Naive thymus-derived CD4-positive, alpha-beta T cell (primary cell): ENCODE measurements at regions not wholly inside any gene's neighbourhood (a gene's known extent, or its start where the extent isn't known, plus 50 kb on each side); places are given as distances from the start of the nearest gene placed in this dataset.

Source experiments
- ATAC-seq: fragments of 150-1000 bp; cut with Tn5 transposase; 2 replicates; pipeline ENCODE4 v1.10.0; 2021; ENCODE audit warnings: mild to moderate bottlenecking, moderate library complexity
- CTCF ChIA-PET: fragments of 350-600 bp; sonication (Branson Sonifier 250); formaldehyde crosslinking; loops from one replicate; lab custom pipeline; 2021; ENCODE audit warnings: antibody characterized with exemption; lab: Charles Lee
- POLR2A ChIA-PET: fragments of 350-600 bp; sonication (Branson Sonifier 250); formaldehyde crosslinking; loops from one replicate; lab custom pipeline; 2021; ENCODE audit warnings: antibody characterized with exemption, inconsistent platforms; lab: Charles Lee
- DNase-seq, 9 donors: peaks; one replicate each; pipeline versions ENCODE4 v3.0.0 to v3.0.0-alpha.2; 2020 to 2022; ENCODE audit warnings: mixed read lengths in 1 of 9
- H3K27ac ChIP-seq: one replicate; pipeline ENCODE4 v1.7.0; 2013; ENCODE audit warnings: mild to moderate bottlenecking, low read depth, low read length, moderate library complexity
- H3K27me3 ChIP-seq, 2 donors: one replicate each; pipeline ENCODE4 v1.7.0; 2013; ENCODE audit warnings: low read length in 2 of 2, mild to moderate bottlenecking in 2 of 2, moderate library complexity in 2 of 2; ENCODE audit not compliant: control insufficient read depth in 2 of 2, insufficient read depth in 2 of 2
- H3K36me3 ChIP-seq, 3 experiments: 1 replicate in 2 of 3; 2 replicates in 1 of 3; pipeline ENCODE4 v1.7.0; 2013; ENCODE audit warnings: low read length in 3 of 3, mild to moderate bottlenecking in 3 of 3, moderate library complexity in 1 of 3; ENCODE audit not compliant: insufficient read depth in 3 of 3, control insufficient read depth in 2 of 3
- H3K4me1 ChIP-seq, 2 donors: one replicate each; pipeline ENCODE4 v1.7.0; 2013; ENCODE audit warnings: low read length in 2 of 2, mild to moderate bottlenecking in 2 of 2, moderate library complexity in 1 of 2; ENCODE audit not compliant: control insufficient read depth in 2 of 2, insufficient read depth in 2 of 2
- H3K4me3 ChIP-seq: 2 replicates; pipeline ENCODE4 v1.7.0; 2013; ENCODE audit warnings: mild to moderate bottlenecking, low read length
- H3K9me3 ChIP-seq, 3 experiments: 1 replicate in 2 of 3; 2 replicates in 1 of 3; pipeline ENCODE4 v1.7.0; 2013; ENCODE audit warnings: low read length in 3 of 3; ENCODE audit not compliant: control insufficient read depth in 2 of 3
- H3K27ac Mint-ChIP-seq, 9 donors: one replicate each; pipeline ENCODE4 v1.8.0; 2020 to 2022; ENCODE audit warnings: mixed read lengths in 9 of 9, mild to moderate bottlenecking in 8 of 9, moderate library complexity in 5 of 9, inconsistent platforms in 2 of 9
- H3K27me3 Mint-ChIP-seq, 5 donors: one replicate each; pipeline ENCODE4 v1.8.0; 2021 to 2022; ENCODE audit warnings: mixed read lengths in 5 of 5, mild to moderate bottlenecking in 1 of 5
- H3K36me3 Mint-ChIP-seq, 5 donors: one replicate each; pipeline ENCODE4 v1.8.0; 2020 to 2022; ENCODE audit warnings: mixed read lengths in 5 of 5, mild to moderate bottlenecking in 3 of 5, inconsistent platforms in 1 of 5
- H3K4me1 Mint-ChIP-seq, 7 donors: one replicate each; pipeline ENCODE4 v1.8.0; 2020 to 2022; ENCODE audit warnings: mixed read lengths in 7 of 7, mild to moderate bottlenecking in 3 of 7, inconsistent platforms in 1 of 7
- H3K4me3 Mint-ChIP-seq, 10 donors: one replicate each; pipeline ENCODE4 v1.8.0; 2020 to 2022; ENCODE audit warnings: mild to moderate bottlenecking in 10 of 10, mixed read lengths in 10 of 10, moderate library complexity in 6 of 10, inconsistent platforms in 2 of 10
- H3K9me3 Mint-ChIP-seq, 11 donors: one replicate each; pipeline ENCODE4 v1.8.0; 2020 to 2022; ENCODE audit warnings: mixed read lengths in 11 of 11, mild to moderate bottlenecking in 4 of 11, inconsistent platforms in 1 of 11, moderate library complexity in 1 of 11
- intact Hi-C, 2 donors: fragments of 100-400 bp; cut with micrococcal nuclease; formaldehyde crosslinking; loops; one replicate each; pipeline ENCODE4 v1.15.1; 2023

DNA sequence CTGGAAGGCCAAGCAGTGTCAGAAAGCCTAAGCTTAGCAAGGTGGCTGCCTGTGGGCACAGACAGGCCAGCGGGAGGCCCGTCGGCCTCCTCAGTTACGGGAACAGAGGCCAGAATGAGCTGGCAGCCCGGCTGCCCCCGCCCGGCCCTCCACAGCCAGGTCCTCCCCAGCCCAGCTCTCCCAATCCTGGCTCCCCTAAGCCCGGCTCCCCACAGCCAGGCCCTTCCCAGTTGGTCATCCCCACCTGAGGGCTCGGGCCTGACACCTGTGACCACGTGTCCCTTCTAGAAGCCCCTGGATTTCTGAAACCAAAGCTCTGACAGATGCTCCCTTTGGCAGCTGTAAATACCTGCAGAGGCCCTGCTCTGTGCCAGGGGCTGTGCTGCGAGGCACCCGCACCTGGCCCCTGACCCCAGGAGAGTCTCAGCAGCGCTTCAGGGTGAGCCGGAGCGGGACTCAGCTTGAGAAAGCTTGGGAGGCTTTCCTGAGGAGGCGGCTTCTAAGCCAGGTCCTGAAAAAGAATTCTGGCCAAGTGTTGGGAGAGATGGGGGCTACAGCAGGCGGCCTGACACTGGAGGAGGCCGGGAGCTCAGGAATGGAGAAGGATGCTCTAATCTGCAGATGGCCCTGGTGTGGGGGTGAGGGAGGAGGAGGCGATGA, 80.4 kb upstream of the OLFM1 start:
- ChIA-PET CTCF (no interaction called here), POLR2A (no interaction called here)
- Histone ChIP-seq H3K4me1 (no peaks in the 10 kb centered on the region), H3K4me3 (no peak overlapping the region), H3K27ac (no peak overlapping the region), H3K27me3 (no peaks in the 10 kb centered on the region), H3K9me3 (no peaks in the 10 kb centered on the region), H3K36me3 (no peaks in the 10 kb centered on the region)
- Mint-ChIP-seq H3K4me3 (no peak overlapping the region), H3K27ac (no peak overlapping the region), H3K27me3 (peaks cover 0 to 18% (median 0%) of the 10 kb centered on the region in 5 donors), H3K9me3 (peaks cover 0 to 4% (median 0%) of the 10 kb centered on the region in 11 donors), H3K4me1 (no peaks in the 10 kb centered on the region), H3K36me3 (no peaks in the 10 kb centered on the region)
- no peak for DNase-seq
- ATAC-seq = no peak
- intact Hi-C loops = no loop called here

DNA sequence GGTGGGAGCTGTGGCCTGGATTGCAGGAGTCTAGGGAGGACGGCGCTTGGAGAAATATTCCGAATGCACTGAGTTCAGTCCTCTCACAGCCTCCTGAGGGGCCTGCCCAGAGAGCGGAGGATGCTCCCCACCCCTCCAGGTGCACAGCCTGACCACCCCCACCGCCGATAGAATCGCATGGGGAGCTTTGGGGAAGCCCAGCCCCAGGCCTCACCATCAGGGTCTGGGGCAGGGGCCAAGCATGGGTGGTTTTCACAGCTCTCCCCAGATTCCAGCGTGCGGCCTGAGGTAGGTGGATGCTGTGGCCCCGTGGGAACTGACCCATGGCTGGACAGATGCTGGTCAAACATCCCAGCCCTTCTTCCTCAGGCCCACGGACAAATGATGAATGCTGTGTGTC, 79.9 kb upstream of the OLFM1 start:
- H3K9me3 ChIP-seq = no peaks in the 10 kb centered on the region
- no peaks in the 10 kb centered on the region for H3K27me3 ChIP-seq
- intact Hi-C loops = no loop called here
- Mint-ChIP-seq H3K4me3 (no peak overlapping the region), H3K36me3 (no peaks in the 10 kb centered on the region), H3K4me1 (no peaks in the 10 kb centered on the region), H3K27ac (no peak overlapping the region), H3K27me3 (peaks cover 0 to 17% (median 0%) of the 10 kb centered on the region in 5 donors), H3K9me3 (peaks cover 0 to 4% (median 0%) of the 10 kb centered on the region in 11 donors)
- H3K4me1 ChIP-seq = no peaks in the 10 kb centered on the region
- DNase-seq = no peak
- ChIA-PET POLR2A (no interaction called here), CTCF (no interaction called here)
- no peaks in the 10 kb centered on the region for H3K36me3 ChIP-seq
- no peak for ATAC-seq
- H3K27ac ChIP-seq = no peak overlapping the region
- H3K4me3 ChIP-seq = no peak overlapping the region

DNA sequence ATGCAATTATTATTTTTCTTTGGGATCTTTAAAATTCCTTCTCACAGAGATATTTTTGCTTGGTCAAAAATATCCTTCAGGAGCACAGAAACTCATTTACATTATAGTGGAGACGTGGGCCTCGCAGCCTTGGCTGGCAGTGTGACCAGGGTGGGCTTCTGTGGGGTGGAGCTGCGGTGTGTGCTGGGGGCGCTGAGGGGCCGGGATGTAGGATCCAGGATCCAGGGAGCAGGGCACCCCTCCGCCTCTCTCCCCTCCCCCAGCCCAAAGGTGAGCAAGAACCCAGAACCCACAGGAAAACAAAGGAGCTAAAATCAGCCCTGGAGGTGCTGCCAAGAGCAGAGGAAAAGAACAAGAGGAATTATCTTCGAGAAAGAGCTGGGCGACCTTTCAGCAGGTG, 79.1 kb upstream of the OLFM1 start:
- H3K27ac ChIP-seq = no peak overlapping the region
- intact Hi-C loops = no loop called here
- H3K4me3 ChIP-seq = no peak overlapping the region
- no peaks in the 10 kb centered on the region for H3K4me1 ChIP-seq
- DNase-seq (no peak), ATAC-seq (no peak)
- no peaks in the 10 kb centered on the region for H3K36me3 Mint-ChIP-seq
- H3K27me3 ChIP-seq = no peaks in the 10 kb centered on the region
- ChIA-PET POLR2A (no interaction called here), CTCF (no interaction called here)
- no peaks in the 10 kb centered on the region for H3K9me3 Mint-ChIP-seq
- H3K4me3 Mint-ChIP-seq = no peak overlapping the region
- H3K27me3 Mint-ChIP-seq = peaks cover 0 to 13% (median 0%) of the 10 kb centered on the region in 5 donors
- peak overlapping the region in 1 of 9 donors; percentile 46 for H3K27ac Mint-ChIP-seq
- H3K4me1 Mint-ChIP-seq = no peaks in the 10 kb centered on the region
- no peaks in the 10 kb centered on the region for H3K36me3 ChIP-seq
- no peaks in the 10 kb centered on the region for H3K9me3 ChIP-seq

DNA sequence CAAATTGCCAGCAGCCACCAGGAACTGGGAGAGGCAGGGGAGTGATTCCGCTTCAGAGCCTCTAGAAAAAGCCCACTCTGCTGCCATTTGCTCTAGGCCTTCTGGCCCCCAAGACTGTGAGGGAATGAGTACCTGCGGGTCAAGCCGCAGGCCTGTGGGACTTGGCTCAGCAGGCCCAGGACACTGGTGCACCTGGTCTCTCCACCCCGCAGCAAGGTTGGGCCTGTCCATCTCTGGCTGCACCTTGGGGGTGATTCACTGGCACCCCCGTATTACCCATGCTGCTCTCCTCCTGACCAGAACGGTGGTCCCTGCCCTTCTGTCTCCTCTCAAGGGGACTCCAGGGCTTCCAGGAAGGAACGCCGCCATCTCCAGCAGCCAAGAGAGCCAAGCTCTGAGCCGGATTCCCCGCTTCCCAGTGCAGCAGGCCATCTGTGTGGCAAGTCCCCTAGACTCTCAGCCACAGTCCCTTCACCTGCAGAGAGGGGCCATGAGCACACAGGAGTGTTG, 78.4 kb upstream of the OLFM1 start:
- H3K4me3 Mint-ChIP-seq = no peak overlapping the region

DNA sequence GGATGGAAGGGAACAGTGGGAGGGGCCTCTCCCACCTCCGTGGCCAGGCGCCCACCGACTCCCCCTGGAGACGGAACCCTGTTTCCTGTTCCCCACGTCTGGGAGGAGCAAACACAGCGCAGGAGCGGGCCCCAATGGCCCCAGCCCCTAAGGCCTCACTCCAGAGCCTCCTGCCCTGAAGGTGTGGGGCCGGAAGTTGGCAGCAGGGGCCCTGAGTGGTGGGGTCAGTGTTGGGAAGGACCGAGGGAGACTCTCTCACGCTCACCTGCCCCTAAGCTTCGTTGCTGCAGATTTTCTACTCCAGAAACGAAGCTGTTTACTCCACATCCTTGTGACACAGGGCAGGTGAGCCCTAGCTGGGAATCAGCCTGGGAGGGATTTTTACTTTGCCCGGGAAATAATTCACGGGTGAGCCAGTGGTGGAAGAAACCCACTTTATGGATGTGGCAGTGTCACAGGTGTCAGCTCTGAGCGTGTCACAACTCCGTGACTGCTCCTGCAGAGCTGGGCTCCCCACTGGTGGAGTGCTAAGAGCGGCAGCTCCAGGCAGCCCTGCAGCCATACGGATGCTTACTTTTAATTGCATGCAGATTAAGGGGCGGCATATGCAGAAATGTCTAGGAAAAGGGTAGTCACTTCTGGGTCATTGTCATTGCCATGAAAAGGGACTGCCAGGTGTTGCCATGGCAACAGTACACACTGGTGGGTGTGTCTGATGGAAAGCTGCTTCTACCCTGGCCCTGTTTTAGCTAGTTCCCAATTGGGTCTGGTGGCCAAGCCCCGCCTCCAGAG, 77.5 kb upstream of the OLFM1 start:
- H3K27ac ChIP-seq = no peak overlapping the region

More for the DNA sequence above, 78.4 kb upstream of the OLFM1 start:
- no peaks in the 10 kb centered on the region for H3K4me1 Mint-ChIP-seq
- Histone ChIP-seq H3K36me3 (no peaks in the 10 kb centered on the region), H3K27ac (no peak overlapping the region), H3K9me3 (no peaks in the 10 kb centered on the region), H3K4me3 (no peak overlapping the region), H3K4me1 (no peaks in the 10 kb centered on the region), H3K27me3 (no peaks in the 10 kb centered on the region)
- peaks cover 0 to 15% (median 4%) of the 10 kb centered on the region in 5 donors for H3K27me3 Mint-ChIP-seq
- intact Hi-C loops = no loop called here
- no peaks in the 10 kb centered on the region for H3K9me3 Mint-ChIP-seq
- ATAC-seq = no peak
- no peaks in the 10 kb centered on the region for H3K36me3 Mint-ChIP-seq
- CTCF ChIA-PET = no interaction called here
- no peak for DNase-seq
- H3K27ac Mint-ChIP-seq = no peak overlapping the region
- POLR2A ChIA-PET = no interaction called here

DNA sequence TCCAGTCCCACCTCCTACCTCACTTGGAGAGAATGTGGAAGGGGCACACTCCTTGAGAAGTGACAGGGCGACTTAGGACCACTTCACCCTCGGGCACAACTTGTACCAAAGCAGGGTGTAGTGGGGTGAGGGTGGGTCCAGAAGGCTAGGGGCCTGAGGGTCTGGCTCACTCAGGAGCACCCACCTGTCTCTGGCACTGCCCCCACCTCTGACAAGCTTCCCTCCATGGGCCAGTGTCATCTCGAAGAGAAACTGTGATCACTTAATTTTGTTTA, 76.9 kb upstream of the OLFM1 start:
- Mint-ChIP-seq H3K27me3 (peaks cover 0 to 20% (median 5%) of the 10 kb centered on the region in 5 donors), H3K36me3 (no peaks in the 10 kb centered on the region), H3K9me3 (no peaks in the 10 kb centered on the region), H3K27ac (no peak overlapping the region), H3K4me1 (no peaks in the 10 kb centered on the region), H3K4me3 (no peak overlapping the region)
- POLR2A ChIA-PET = no interaction called here
- Histone ChIP-seq H3K36me3 (no peaks in the 10 kb centered on the region), H3K4me3 (no peak overlapping the region), H3K27ac (no peak overlapping the region), H3K27me3 (no peaks in the 10 kb centered on the region), H3K4me1 (no peaks in the 10 kb centered on the region), H3K9me3 (no peaks in the 10 kb centered on the region)
- no peak for ATAC-seq
- intact Hi-C loops = no loop called here
- CTCF ChIA-PET = no interaction called here
- DNase-seq = no peak

More for the DNA sequence above, 77.5 kb upstream of the OLFM1 start:
- H3K4me1 ChIP-seq = no peaks in the 10 kb centered on the region
- no peaks in the 10 kb centered on the region for H3K36me3 ChIP-seq
- ChIA-PET CTCF (no interaction called here), POLR2A (no interaction called here)
- H3K9me3 ChIP-seq = no peaks in the 10 kb centered on the region
- no peaks in the 10 kb centered on the region for H3K27me3 ChIP-seq
- Mint-ChIP-seq H3K9me3 (no peaks in the 10 kb centered on the region), H3K4me3 (no peak overlapping the region), H3K4me1 (no peaks in the 10 kb centered on the region), H3K27ac (no peak overlapping the region), H3K27me3 (peaks cover 0 to 16% (median 5%) of the 10 kb centered on the region in 5 donors), H3K36me3 (no peaks in the 10 kb centered on the region)
- no peak overlapping the region for H3K4me3 ChIP-seq
- DNase-seq (no peak), ATAC-seq (no peak)
- intact Hi-C loops = no loop called here

DNA sequence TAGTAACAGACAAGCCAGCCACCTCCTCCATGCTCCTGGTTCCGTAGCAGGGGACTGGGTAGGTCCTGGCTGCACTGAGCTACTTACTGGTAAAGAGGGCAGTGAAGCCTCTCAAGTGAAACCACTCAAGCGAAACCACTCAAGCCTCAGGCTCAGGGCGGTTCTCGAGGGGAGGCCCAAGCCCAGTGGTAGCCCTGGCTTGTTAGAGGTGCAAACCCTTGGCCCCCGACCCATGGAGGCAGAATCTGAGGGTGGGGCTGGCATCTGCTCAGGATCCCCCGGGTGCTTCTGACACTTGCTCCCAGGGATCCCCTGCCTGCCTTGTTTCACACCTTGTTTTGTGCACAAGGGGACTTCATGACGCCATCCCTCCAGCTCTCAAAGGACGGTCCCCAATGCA, 76.5 kb upstream of the OLFM1 start:
- Histone ChIP-seq H3K27ac (no peak overlapping the region), H3K36me3 (no peaks in the 10 kb centered on the region), H3K9me3 (no peaks in the 10 kb centered on the region), H3K4me1 (no peaks in the 10 kb centered on the region), H3K27me3 (no peaks in the 10 kb centered on the region), H3K4me3 (no peak overlapping the region)
- ChIA-PET POLR2A (no interaction called here), CTCF (no interaction called here)
- Mint-ChIP-seq H3K4me3 (no peak overlapping the region), H3K36me3 (no peaks in the 10 kb centered on the region), H3K27me3 (peaks cover 0 to 20% (median 5%) of the 10 kb centered on the region in 5 donors), H3K27ac (no peak overlapping the region), H3K4me1 (no peaks in the 10 kb centered on the region), H3K9me3 (no peaks in the 10 kb centered on the region)
- ATAC-seq (no peak), DNase-seq (no peak)
- intact Hi-C loops = no loop called here
